OCI-LY1 (cell line): ENCODE measurements at regions not wholly inside any gene's neighbourhood (a gene's known extent, or its start where the extent isn't known, plus 50 kb on each side); places are given as distances from the start of the nearest gene placed in this dataset.

Experiments
- EZH2 ChIP-seq: fragments of 200-600 bp; sonication (generic), shearing (Covaris generic); IDR thresholded peaks from 2 replicates; pipeline ENCODE4 v1.8.0; 2017; ENCODE audit warnings: borderline replicate concordance, mixed run types, mild to moderate bottlenecking, antibody characterized with exemption, low read length, moderate library complexity, mixed read lengths
- TF ChIP-seq, protein P1 (sequence below): fragments of 200-600 bp; sonication (generic), shearing (Covaris generic); IDR thresholded peaks from 2 replicates; pipeline ENCODE4 v1.5.1; 2017; ENCODE audit warnings: mild to moderate bottlenecking, antibody characterized with exemption, low read length, moderate library complexity, mixed read lengths

DNA sequence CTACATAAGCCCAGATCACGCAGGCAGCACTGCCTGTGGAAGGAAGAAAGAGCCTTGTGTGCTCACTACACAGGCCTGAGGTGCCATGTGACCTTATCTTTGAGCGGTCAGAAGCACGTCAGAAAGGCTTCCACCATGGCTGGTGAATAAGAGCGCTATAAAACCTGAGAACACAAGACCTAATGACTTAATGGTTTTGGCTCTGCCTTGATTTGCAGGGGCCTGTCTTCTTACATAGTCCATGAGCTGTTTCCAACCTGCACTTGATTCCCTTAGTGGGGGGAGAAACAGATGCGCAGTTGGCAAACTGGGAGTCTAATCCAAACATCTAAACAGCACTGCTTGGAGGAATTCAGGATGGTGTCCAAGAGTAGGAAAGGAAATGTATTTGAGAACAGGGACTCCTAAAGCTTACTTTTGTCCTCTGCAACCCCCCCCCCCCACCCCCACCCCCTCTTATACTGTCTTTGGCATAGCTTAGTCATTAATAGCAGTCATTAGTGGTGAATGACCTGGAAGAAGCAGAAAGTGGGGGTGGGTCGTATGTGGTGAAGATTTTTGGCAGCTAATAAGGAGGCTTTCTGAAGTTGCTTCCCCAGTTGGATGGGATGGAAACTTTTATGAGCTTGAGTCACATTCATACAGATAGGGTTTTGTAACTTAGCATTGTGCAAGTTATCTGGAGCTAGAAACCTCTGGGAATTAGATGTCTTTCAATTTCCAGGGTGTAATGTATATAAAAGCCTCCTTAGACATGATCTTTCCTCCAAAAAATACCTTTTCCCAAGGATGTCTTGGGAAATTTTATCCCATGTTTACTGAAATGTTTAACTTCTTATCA is 454.1 kb downstream of the MEIS1 start:
- TF ChIP-seq, protein P1, sequence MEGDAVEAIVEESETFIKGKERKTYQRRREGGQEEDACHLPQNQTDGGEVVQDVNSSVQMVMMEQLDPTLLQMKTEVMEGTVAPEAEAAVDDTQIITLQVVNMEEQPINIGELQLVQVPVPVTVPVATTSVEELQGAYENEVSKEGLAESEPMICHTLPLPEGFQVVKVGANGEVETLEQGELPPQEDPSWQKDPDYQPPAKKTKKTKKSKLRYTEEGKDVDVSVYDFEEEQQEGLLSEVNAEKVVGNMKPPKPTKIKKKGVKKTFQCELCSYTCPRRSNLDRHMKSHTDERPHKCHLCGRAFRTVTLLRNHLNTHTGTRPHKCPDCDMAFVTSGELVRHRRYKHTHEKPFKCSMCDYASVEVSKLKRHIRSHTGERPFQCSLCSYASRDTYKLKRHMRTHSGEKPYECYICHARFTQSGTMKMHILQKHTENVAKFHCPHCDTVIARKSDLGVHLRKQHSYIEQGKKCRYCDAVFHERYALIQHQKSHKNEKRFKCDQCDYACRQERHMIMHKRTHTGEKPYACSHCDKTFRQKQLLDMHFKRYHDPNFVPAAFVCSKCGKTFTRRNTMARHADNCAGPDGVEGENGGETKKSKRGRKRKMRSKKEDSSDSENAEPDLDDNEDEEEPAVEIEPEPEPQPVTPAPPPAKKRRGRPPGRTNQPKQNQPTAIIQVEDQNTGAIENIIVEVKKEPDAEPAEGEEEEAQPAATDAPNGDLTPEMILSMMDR = no peak
- no peak for TF ChIP-seq EZH2
